H1 (cell line): ENCODE measurements at regions not wholly inside any gene's neighbourhood (a gene's known extent, or its start where the extent isn't known, plus 50 kb on each side); places are given as distances from the start of the nearest gene placed in this dataset.

Experiments used
- CBX8 ChIP-seq: fragments of 300-800, 300-1000 bp; sonication (generic); IDR thresholded peaks from 2 replicates; pipeline ENCODE4 v1.7.1; 2016; ENCODE audit warnings: low read depth, low read length, borderline replicate concordance
- GTF2F1 ChIP-seq: IDR thresholded peaks from 2 replicates; pipeline ENCODE4 v1.6.1; 2012; ENCODE audit warnings: low read depth, low read length, improper control_type of control experiment, borderline replicate concordance
- TBP ChIP-seq: IDR thresholded peaks from 2 replicates; pipeline ENCODE4 v1.6.1; 2011; ENCODE audit warnings: low read depth, low read length, improper control_type of control experiment

DNA sequence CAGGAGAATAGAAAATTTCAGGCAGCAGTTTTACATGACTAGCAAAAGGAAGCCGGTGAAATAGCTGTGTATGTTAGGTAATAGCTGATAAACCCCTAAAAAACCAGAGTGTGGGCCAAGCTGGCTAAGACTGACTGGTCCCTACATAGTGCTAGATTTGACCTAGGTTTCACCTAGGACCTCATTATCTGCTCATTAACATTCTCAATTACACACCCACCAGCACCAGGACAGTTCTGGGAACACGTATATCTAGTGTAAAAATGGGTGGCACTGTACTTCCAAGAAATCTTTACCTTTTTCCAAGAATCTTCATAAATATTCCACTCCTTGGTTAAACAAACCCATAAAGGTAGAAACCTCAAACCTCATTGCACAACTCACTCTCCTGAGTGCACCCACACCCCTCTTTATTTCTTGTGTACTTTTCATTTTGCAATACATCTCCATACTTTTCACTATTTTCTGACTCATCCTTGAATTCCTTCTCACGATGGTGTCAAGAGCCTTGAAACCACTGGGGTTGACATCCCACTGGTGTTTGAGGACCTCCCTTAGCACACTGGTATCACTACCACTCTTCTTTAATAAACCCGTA, 262.7 kb upstream of the KCNJ16 start (continued):
- TF ChIP-seq CBX8, result no peak
- TF ChIP-seq TBP, result no peak
- no peak for TF ChIP-seq GTF2F1
